Stomach (tissue), 4 donors: ENCODE measurements at regions not wholly inside any gene's neighbourhood (a gene's known extent, or its start where the extent isn't known, plus 50 kb on each side); places are given as distances from the start of the nearest gene placed in this dataset.
"Not testable (repeated sequence)": the region's sequence is repeated elsewhere in the genome, so short reads cannot be mapped to it uniquely, and the experiment has no call there.

ENCODE experiments used
- CTCF ChIP-seq, 7 experiments: fragments of 450-650 bp in 4 of 7; fragments of 200-600 bp in 3 of 7; sonication (generic) in 3 of 7; IDR thresholded peaks; one replicate each; pipeline ENCODE4 v1.5.1; 2016 to 2019; ENCODE audit warnings: antibody characterized with exemption in 7 of 7, control low read depth in 2 of 7, mild to moderate bottlenecking in 1 of 7
- EP300 ChIP-seq: sonication (generic); formaldehyde crosslinking; IDR thresholded peaks from one replicate; pipeline ENCODE4 v1.6.1; 2017; ENCODE audit warnings: antibody characterized with exemption
- POLR2A ChIP-seq, 4 donors: fragments of 450-650 bp; IDR thresholded peaks; one replicate each; pipeline ENCODE4 v1.6.1; 2016; ENCODE audit warnings: antibody characterized with exemption in 4 of 4, control low read depth in 2 of 4, mild to moderate bottlenecking in 1 of 4, moderate library complexity in 1 of 4
- POLR2AphosphoS5 ChIP-seq, 3 donors: sonication (generic); formaldehyde crosslinking; IDR thresholded peaks; one replicate each; pipeline ENCODE4 v1.6.1; 2016; ENCODE audit warnings: antibody characterized with exemption in 3 of 3

- not testable (repeated sequence) for TF ChIP-seq CTCF (IDR thresholded peaks at IDR 0.05); POLR2A (IDR thresholded peaks at IDR 0.05); POLR2AphosphoS5 (IDR thresholded peaks at IDR 0.05); EP300
These were observed 114.4 kb downstream of the KBTBD2 start for GRCh38 chr7:32777041-32777666.
